Hematopoietic multipotent progenitor cell (in vitro differentiated cells): ENCODE measurements at regions not wholly inside any gene's neighbourhood (a gene's known extent, or its start where the extent isn't known, plus 50 kb on each side); places are given as distances from the start of the nearest gene placed in this dataset. TPM values are rescaled to one million over a fixed set of nuclear protein-coding genes. Genes with fewer than 3 reads are reported as not detected.
"Not testable (repeated sequence)": the region's sequence is repeated elsewhere in the genome, so short reads cannot be mapped to it uniquely, and the experiment has no call there.

Experiments
- DNase-seq, 3 donors: peaks; one replicate each; pipeline ENCODE4 v3.0.0-alpha.2; 2011 to 2015; ENCODE audit warnings: low read depth in 2 of 3, low spot score in 2 of 3
- small RNA-seq: library from RNA; depleted of rRNA; stranded (forward); fragments of <200 nt; gene quantifications from one replicate; pipeline ENCODE3, GENCODE V24; 2012

- DNase-seq = peak in 1 of 3 donors; percentile 42
Measured at GRCh38 chr2:154974041-154974440, 275.5 kb downstream of the KCNJ3 start.

DNA sequence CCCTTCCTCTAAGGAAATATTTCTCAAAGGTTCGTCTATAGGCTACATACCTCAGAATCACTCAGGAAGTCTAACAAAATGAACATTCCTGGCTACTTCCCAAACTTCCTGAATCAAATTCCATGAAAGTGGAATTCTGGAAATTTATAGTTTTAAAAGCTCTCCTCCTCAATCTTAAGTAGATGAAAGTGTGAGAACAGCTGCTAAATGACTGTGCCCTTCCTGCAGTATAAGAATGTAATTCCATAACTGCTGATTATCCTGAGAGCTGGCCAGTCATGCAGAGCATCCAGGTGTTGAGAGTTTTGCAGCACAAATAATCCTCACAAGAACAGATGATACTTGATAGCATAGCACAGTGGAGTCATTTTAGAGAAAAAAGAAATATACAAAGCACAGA lies 265.0 kb downstream of the KCNJ3 start:
- DNase-seq = no peak

DNA sequence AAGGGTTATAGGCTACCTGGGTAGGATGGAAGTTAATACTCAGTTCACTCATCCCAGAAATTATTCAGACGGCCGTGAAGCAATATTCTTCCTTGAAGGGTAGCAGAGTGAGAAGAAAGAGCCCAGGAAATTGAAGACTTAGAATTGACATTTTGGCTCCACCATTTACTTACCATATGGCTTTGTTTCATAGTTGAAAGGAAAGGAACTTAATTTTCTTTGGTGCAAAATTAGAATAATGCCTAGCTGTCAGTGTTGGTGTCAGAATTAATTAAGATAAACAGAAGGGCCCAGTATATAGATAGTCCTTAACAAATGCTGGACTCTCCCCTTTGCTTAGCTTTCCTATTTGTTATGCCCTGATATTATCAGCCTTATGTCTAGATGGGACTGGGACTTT lies 263.2 kb downstream of the KCNJ3 start:
- no peak for DNase-seq

GRCh38 chr2:154960802-154961583 lies 262.5 kb downstream of the KCNJ3 start:
- DNase-seq = no peak

DNA sequence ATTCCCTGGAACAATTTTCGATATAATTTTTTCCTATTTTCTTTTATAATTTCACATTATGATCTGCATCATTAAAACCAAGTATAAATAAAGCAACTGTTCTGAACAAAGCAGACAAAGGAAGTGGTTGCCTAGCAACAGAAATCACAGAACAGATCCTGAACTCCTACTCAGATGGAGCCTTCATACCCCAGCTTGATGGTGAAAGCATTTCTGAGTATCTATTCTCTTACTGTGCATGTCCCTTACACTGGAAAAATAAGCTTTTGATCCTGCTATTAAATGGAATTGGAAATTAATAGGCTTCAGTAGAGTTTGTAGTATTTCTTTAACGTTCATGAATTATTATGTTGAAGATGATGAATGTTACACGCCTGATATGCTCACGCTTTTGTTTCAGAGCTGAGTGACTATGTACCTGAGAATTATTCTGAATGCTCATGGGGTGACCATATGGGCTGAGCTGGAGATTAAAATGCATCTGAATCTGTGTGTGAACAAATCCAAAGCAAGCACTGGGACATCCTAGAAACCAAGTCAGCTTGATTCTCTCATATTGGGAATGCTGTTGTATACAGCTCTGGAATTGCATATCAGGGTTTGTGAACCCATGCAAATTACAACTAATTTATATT lies 254.0 kb downstream of the KCNJ3 start:
- peak in 1 of 3 donors; percentile 14 for DNase-seq

DNA sequence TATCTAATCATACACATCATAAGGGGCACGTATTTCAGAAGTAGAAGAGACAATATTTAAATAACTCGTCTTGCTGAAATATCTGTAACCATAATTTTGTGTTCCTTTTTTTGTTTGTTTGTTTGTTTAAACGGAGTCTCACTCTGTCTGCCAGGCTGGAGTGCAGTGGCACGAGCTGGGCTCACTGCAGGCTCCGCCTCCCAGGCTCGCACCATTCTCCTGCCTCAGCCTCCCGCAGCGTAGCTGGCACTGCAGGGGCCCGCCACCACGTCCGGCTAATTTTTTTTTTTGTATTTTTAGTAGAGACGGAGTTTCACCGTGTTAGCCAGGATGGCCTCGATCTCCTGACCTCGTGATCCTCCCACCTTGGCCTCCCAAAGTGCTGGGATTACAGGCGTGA lies 248.9 kb downstream of the KCNJ3 start:
- DNase-seq = not testable (repeated sequence)

- DNase-seq = no peak
Measured at GRCh38 chr2:154945984-154946383, 247.5 kb downstream of the KCNJ3 start.

DNA sequence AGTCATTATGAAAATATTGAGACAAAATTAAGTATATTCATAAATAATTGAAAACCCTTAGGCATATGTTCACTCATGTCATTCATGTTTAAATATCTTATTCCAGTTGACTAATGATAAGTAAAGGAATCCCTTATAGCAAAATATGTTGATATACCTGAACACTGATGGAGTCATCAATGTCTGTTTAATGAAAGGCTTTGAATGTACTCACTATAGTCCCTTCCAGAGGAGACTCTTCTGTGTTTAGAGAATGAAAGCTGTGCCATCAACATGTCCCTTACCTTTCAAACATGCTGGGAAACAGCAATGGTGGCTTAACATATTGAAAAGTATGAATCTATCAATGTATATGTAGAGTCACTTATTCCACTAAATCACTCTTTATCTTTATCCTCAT lies 242.9 kb downstream of the KCNJ3 start:
- DNase-seq = no peak

- DNase-seq = peak in 1 of 3 donors; percentile 5
Measured at GRCh38 chr2:154934213-154934612, 235.7 kb downstream of the KCNJ3 start.

DNA sequence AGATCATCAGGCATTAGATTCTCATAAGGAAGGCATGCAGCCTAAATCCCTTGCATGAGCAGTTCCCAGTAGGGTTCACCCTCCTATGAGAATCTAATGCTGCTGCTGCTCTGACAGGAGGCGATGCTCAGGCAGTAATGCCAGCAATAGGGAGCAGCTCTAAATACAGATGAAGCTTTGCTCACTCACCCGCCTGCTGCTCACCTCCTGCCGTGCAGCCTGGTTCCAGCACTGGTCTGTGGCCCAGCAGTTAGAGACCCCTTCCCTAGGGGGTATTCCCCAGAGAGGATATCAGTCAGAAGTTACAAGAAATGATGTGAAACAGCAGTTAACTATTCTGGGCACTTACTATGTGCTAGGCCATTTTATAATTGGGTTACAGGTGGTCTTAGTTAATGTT lies 226.0 kb downstream of the KCNJ3 start:
- DNase-seq = no peak

DNA sequence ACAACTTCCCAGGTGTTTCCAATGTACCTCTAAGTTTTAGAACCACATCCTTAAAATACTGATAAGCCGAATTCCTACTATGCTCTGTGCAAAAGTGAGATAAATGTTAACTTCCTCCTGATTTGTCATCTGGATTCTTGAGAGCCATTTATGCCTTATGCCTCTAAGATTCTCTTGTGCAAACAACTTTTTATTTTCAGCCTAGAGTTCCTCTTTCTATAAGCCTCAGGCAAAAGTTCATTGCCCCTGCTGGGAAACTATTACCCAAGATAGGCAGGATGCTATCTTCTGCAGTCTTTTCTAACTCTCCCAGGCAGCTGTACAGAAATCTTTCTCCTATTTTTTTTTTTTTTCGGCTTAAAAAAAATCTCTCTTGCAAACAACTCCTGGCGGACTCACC lies 216.1 kb downstream of the KCNJ3 start:
- DNase-seq = peak in 2 of 3 donors; percentile 44 to 87

DNA sequence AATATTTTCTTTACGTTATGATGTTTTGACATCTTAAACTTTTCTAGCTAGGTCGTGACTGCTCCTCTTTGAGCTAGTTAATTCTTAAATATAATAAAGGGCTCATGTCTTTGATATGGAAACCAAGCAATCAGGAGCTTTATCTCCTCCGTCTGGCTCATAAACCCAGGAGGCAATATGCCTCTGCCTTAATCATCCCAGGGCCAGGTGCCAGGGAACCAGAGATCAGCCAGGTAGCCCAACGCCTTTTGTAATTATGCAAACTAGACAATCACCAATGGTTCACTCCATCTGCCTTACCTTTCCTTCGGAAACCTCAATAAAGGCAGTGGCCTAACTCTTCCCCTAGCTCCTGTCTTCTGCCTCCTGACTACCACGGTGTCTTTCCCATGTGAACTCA lies 213.7 kb downstream of the KCNJ3 start:
- no peak for DNase-seq

GRCh38 chr2:154911729-154912128 lies 213.2 kb downstream of the KCNJ3 start:
- no peak for DNase-seq

DNA sequence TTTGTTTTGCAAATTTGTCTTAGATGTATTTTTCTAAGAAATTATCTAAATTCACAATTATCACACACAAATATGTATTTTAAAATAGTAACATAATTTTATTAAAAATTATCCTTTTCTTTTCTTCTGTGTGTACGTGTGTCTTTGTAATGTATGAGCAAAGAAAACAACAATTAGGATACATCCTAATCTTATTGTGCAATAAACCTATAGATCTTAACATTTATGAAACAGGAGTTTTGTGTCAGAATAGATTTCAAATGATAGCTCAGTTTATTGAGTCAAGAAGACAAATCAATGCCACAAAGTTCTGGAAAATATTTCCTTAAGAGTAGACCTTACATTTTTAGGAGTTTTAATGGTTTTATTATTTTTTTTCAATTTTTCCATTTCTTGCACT lies 212.2 kb downstream of the KCNJ3 start:
- no peak for DNase-seq

- no peak for DNase-seq
Measured at GRCh38 chr2:154908327-154908726, 209.8 kb downstream of the KCNJ3 start.

Small RNA genes lying in the stretch of these regions (small RNA-seq; reads per million reads assigned to genes)
- gene MTCO1P45 (not detected), gene RNU6-1001P (not detected), gene RNU6-546P (not detected)
